ENCODE measurements at regions not wholly inside any gene's neighbourhood (a gene's known extent, or its start where the extent isn't known, plus 50 kb on each side); places are given as distances from the start of the nearest gene placed in this dataset.

- Mint-ChIP-seq H3K4me1 (ENCODE audit: unreplicated experiment) (no peaks in the 10 kb centered on the region), H3K9me3 (ENCODE audit: unreplicated experiment) (no peaks in the 10 kb centered on the region), H3K27me3 (ENCODE audit: unreplicated experiment) (no peaks in the 10 kb centered on the region), H3K36me3 (ENCODE audit: unreplicated experiment) (no peaks in the 10 kb centered on the region), H3K4me3 (ENCODE audit: unreplicated experiment) (no peak overlapping the region), H3K27ac (ENCODE audit: unreplicated experiment) (no peak overlapping the region)
- no peak for DNase-seq (ENCODE audit: extremely low spot score, unreplicated experiment)
- no peak for TF ChIP-seq CTCF (IDR thresholded peaks at IDR 0.05)
Measured at GRCh38 chr9:11537566-11537965, 924.8 kb upstream of the PTPRD start.

- Mint-ChIP-seq H3K4me1 (ENCODE audit: unreplicated experiment) (no peaks in the 10 kb centered on the region), H3K4me3 (ENCODE audit: unreplicated experiment) (no peak overlapping the region), H3K27ac (ENCODE audit: unreplicated experiment) (no peak overlapping the region), H3K9me3 (ENCODE audit: unreplicated experiment) (no peaks in the 10 kb centered on the region), H3K36me3 (ENCODE audit: unreplicated experiment) (no peaks in the 10 kb centered on the region), H3K27me3 (ENCODE audit: unreplicated experiment) (no peaks in the 10 kb centered on the region)
- no peak for DNase-seq (ENCODE audit: extremely low spot score, unreplicated experiment)
- TF ChIP-seq CTCF (IDR thresholded peaks at IDR 0.05), result no peak
Measured at GRCh38 chr9:11542781-11543180, 930.0 kb upstream of the PTPRD start.

GRCh38 chr9:11546231-11546630, 933.4 kb upstream of the PTPRD start:
- Mint-ChIP-seq H3K4me3 (ENCODE audit: unreplicated experiment) (no peak overlapping the region), H3K4me1 (ENCODE audit: unreplicated experiment) (no peaks in the 10 kb centered on the region), H3K36me3 (ENCODE audit: unreplicated experiment) (no peaks in the 10 kb centered on the region), H3K27me3 (ENCODE audit: unreplicated experiment) (no peaks in the 10 kb centered on the region), H3K9me3 (ENCODE audit: unreplicated experiment) (peaks cover 3% of the 10 kb centered on the region), H3K27ac (ENCODE audit: unreplicated experiment) (no peak overlapping the region)
- DNase-seq (ENCODE audit: extremely low spot score, unreplicated experiment), result no peak
- no peak for TF ChIP-seq CTCF (IDR thresholded peaks at IDR 0.05)

- no peaks in the 10 kb centered on the region for H3K27me3 Mint-ChIP-seq (ENCODE audit: unreplicated experiment)
- no peak for DNase-seq (ENCODE audit: extremely low spot score, unreplicated experiment)
- H3K27ac Mint-ChIP-seq (ENCODE audit: unreplicated experiment), result no peak overlapping the region
- H3K4me1 Mint-ChIP-seq (ENCODE audit: unreplicated experiment), result no peaks in the 10 kb centered on the region
- H3K9me3 Mint-ChIP-seq (ENCODE audit: unreplicated experiment), result peaks cover 4% of the 10 kb centered on the region
- H3K4me3 Mint-ChIP-seq (ENCODE audit: unreplicated experiment), result no peak overlapping the region
- TF ChIP-seq CTCF (IDR thresholded peaks at IDR 0.05), result no peak
- H3K36me3 Mint-ChIP-seq (ENCODE audit: unreplicated experiment), result no peaks in the 10 kb centered on the region
Measured at GRCh38 chr9:11549311-11549794, 936.6 kb upstream of the PTPRD start.

GRCh38 chr9:11551106-11551505, 938.3 kb upstream of the PTPRD start:
- no peaks in the 10 kb centered on the region for H3K36me3 Mint-ChIP-seq (ENCODE audit: unreplicated experiment)
- H3K4me3 Mint-ChIP-seq (ENCODE audit: unreplicated experiment), result no peak overlapping the region
- no peak for DNase-seq (ENCODE audit: extremely low spot score, unreplicated experiment)
- no peak for TF ChIP-seq CTCF (IDR thresholded peaks at IDR 0.05)
- no peak overlapping the region for H3K27ac Mint-ChIP-seq (ENCODE audit: unreplicated experiment)
- peaks cover 4% of the 10 kb centered on the region for H3K9me3 Mint-ChIP-seq (ENCODE audit: unreplicated experiment)
- no peaks in the 10 kb centered on the region for H3K27me3 Mint-ChIP-seq (ENCODE audit: unreplicated experiment)
- no peaks in the 10 kb centered on the region for H3K4me1 Mint-ChIP-seq (ENCODE audit: unreplicated experiment)

All from osteocyte (in vitro differentiated cells).